HG02623 (cell line): ENCODE measurements at regions not wholly inside any gene's neighbourhood (a gene's known extent, or its start where the extent isn't known, plus 50 kb on each side); places are given as distances from the start of the nearest gene placed in this dataset.
"Not testable (repeated sequence)": the region's sequence is repeated elsewhere in the genome, so short reads cannot be mapped to it uniquely, and the experiment has no call there.

Experiments
- ATAC-seq: cut with Tn5 transposase; IDR thresholded peaks from one replicate; pipeline ENCODE4 v1.9.1; 2021; ENCODE audit warnings: moderate library complexity; ENCODE audit not compliant: unreplicated experiment

- no peak for ATAC-seq
Measured at GRCh38 chr9:86997156-86997555, 49.9 kb upstream of the GAS1 start.

- ATAC-seq = no peak
Measured at GRCh38 chr9:86997951-86998350, 50.6 kb upstream of the GAS1 start.

GRCh38 chr9:87002517-87002916 lies 55.2 kb upstream of the GAS1 start:
- ATAC-seq = no peak

GRCh38 chr9:87004016-87004415 lies 56.7 kb upstream of the GAS1 start:
- no peak for ATAC-seq

- no peak for ATAC-seq
Measured at GRCh38 chr9:87006956-87007355, 59.6 kb upstream of the GAS1 start.

- ATAC-seq = no peak
Measured at GRCh38 chr9:87007711-87008366, 60.5 kb upstream of the GAS1 start.

GRCh38 chr9:87008667-87009066 lies 61.4 kb upstream of the GAS1 start:
- ATAC-seq = no peak

GRCh38 chr9:87010626-87011025 lies 63.3 kb upstream of the GAS1 start:
- no peak for ATAC-seq

GRCh38 chr9:87011551-87011950 lies 64.2 kb upstream of the GAS1 start:
- no peak for ATAC-seq

- no peak for ATAC-seq
Measured at GRCh38 chr9:87013490-87013889, 66.2 kb upstream of the GAS1 start.

- no peak for ATAC-seq
Measured at GRCh38 chr9:87014436-87014835, 67.1 kb upstream of the GAS1 start.

GRCh38 chr9:87016681-87017080 lies 69.4 kb upstream of the GAS1 start:
- ATAC-seq = no peak

- ATAC-seq = no peak
Measured at GRCh38 chr9:87020169-87020950, 73.1 kb upstream of the GAS1 start.

GRCh38 chr9:87022178-87022577 lies 74.9 kb upstream of the GAS1 start:
- no peak for ATAC-seq

- ATAC-seq = no peak
Measured at GRCh38 chr9:87026204-87026603, 78.9 kb upstream of the GAS1 start.

- ATAC-seq = not testable (repeated sequence)
Measured at GRCh38 chr9:87028836-87029235, 81.5 kb upstream of the GAS1 start.

- no peak for ATAC-seq
Measured at GRCh38 chr9:87029905-87030304, 82.6 kb upstream of the GAS1 start.

GRCh38 chr9:87034841-87035240 lies 87.5 kb upstream of the GAS1 start:
- no peak for ATAC-seq

- ATAC-seq = no peak
Measured at GRCh38 chr9:87035879-87036278, 88.6 kb upstream of the GAS1 start.

GRCh38 chr9:87036506-87036905 lies 89.2 kb upstream of the GAS1 start:
- no peak for ATAC-seq

- ATAC-seq = no peak
Measured at GRCh38 chr9:87039809-87040392, 92.6 kb upstream of the GAS1 start.

GRCh38 chr9:87040410-87041009 lies 93.2 kb upstream of the GAS1 start:
- no peak for ATAC-seq
